Body of pancreas (tissue), 4 donors: ENCODE measurements at regions not wholly inside any gene's neighbourhood (a gene's known extent, or its start where the extent isn't known, plus 50 kb on each side); places are given as distances from the start of the nearest gene placed in this dataset.

Experiments used
- ATAC-seq: fragments of 150-250 bp; one replicate; pipeline ENCODE4 v1.9.1; 2016
- DNase-seq, 4 donors: peaks; one replicate each; pipeline ENCODE4 v3.0.0-alpha.2; 2019
- H3K27ac ChIP-seq, 4 donors: fragments of 200-600 bp; sonication (generic); 1 replicate in 3 of 4; 2 replicates in 1 of 4; pipeline versions ENCODE4 v1.5.1 to v1.6.1; 2016 to 2019; ENCODE audit warnings: mild to moderate bottlenecking in 1 of 4, mixed read lengths in 1 of 4, moderate library complexity in 1 of 4
- H3K27me3 ChIP-seq, 2 donors: fragments of 200-600 bp; sonication (generic); one replicate each; pipeline ENCODE4 v1.6.0; 2016; ENCODE audit warnings: mild to moderate bottlenecking in 1 of 2
- H3K36me3 ChIP-seq, 2 donors: fragments of 200-600 bp; sonication (generic); replicated peaks in 1 of 2; 2 replicates each; pipeline ENCODE4 v1.5.1; 2016; ENCODE audit warnings: low read depth in 2 of 2; ENCODE audit not compliant: insufficient read depth in 1 of 2
- H3K4me1 ChIP-seq: fragments of 200-600 bp; sonication (generic); one replicate; pipeline ENCODE4 v1.6.0; 2016
- H3K4me3 ChIP-seq, 2 donors: fragments of 200-600 bp; sonication (generic); 1 replicate in 1 of 2; 2 replicates in 1 of 2; pipeline ENCODE4 v1.5.1; 2016 to 2019
- H3K9me3 ChIP-seq, 3 donors: fragments of 200-600 bp; sonication (generic); 1 replicate in 2 of 3; 2 replicates in 1 of 3; pipeline ENCODE4 v1.5.1; 2016
- CTCF ChIP-seq, 7 experiments: fragments of 450-650 bp in 4 of 7; fragments of 200-600 bp in 3 of 7; sonication (generic) in 3 of 7; IDR thresholded peaks; one replicate each; pipeline ENCODE4 v1.5.1; 2016 to 2019; ENCODE audit warnings: antibody characterized with exemption in 7 of 7
- POLR2A ChIP-seq, 3 donors: fragments of 450-650 bp; IDR thresholded peaks; one replicate each; pipeline ENCODE4 v1.6.1; 2016; ENCODE audit warnings: antibody characterized with exemption in 3 of 3, mild to moderate bottlenecking in 2 of 3
- WGBS, 2 donors: methylation state at CpG; one replicate each; pipeline ENCODE4 v1.1.5; 2017; 5-methylcytosine and 5-hydroxymethylcytosine counted together
- intact Hi-C: fragments of 100-400 bp; cut with DNase I; formaldehyde crosslinking; loops from one replicate; pipeline ENCODE4 v1.15.1; 2023

DNA sequence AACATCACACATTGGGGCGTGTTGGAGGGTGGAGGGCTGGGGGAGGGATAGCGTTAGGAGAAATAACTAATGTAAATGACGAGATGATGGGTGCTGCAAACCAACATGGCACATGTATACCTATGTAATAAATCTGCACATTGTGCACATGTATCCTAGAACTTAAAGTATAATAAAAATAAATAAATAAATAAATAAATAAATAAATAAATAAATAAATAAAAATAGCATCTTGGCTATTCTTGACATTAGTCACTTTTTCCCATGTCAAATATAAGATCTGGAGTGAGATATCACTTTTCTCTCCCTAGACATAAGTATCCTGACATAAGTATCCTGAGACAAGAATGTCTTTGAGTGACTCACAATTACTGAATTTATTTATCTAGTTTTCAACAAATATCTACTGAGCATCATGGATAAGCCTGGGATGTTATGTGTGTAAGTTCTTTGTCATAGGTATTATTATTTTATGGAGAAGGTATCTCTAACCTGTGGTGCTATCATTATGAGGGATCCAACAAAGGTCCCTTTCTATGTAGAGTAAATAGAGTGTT lies 691.3 kb downstream of the SORCS1 start:
- intact Hi-C loops, result no loop called here
- no peak for DNase-seq
- no peak overlapping the region for H3K4me3 ChIP-seq
- no peak overlapping the region for H3K27ac ChIP-seq
- ATAC-seq, result no peak
- H3K9me3 ChIP-seq, result no peaks in the 10 kb centered on the region
- no peaks in the 10 kb centered on the region for H3K4me1 ChIP-seq
- no peak for TF ChIP-seq POLR2A (IDR thresholded peaks at IDR 0.05)
- H3K27me3 ChIP-seq, result no peaks in the 10 kb centered on the region
- WGBS, 2 donors, result 59 to 69% methylated on average over 3 of the region's 3 CpGs
- H3K36me3 ChIP-seq, result no peaks in the 10 kb centered on the region

DNA sequence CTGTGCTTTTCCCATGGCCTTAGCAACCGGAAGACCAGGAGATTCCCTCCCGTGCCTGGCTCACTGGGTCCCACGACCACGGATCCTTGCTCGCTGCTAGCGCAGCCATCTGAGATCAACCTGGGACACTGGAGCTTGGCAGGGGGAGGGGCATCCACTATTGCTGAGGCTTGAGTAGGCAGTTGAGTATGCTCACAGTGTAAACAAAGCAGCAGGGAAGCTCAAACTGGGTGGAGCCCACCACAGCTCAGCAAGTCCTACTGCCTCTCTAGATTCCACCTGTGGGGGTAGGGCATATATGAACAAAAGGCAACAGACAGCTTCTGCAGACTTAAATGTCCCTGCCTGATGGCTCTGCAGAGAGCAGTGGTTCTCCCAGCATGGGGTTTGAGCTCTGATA lies 697.0 kb downstream of the SORCS1 start:
- no peak overlapping the region for H3K27ac ChIP-seq
- no peaks in the 10 kb centered on the region for H3K9me3 ChIP-seq
- TF ChIP-seq CTCF (IDR thresholded peaks at IDR 0.05) (no peak), POLR2A (IDR thresholded peaks at IDR 0.05) (no peak)
- H3K27me3 ChIP-seq, result no peaks in the 10 kb centered on the region
- H3K36me3 ChIP-seq, result no peaks in the 10 kb centered on the region
- 67 to 75% methylated on average over 1 to 6 of the region's 6 CpGs for WGBS, 2 donors
- intact Hi-C loops, result no loop called here
- no peaks in the 10 kb centered on the region for H3K4me1 ChIP-seq
- no peak overlapping the region for H3K4me3 ChIP-seq
- DNase-seq (no peak), ATAC-seq (no peak)

GRCh38 chr10:106457522-106457921 lies 707.0 kb downstream of the SORCS1 start:
- H3K36me3 ChIP-seq, result no peaks in the 10 kb centered on the region
- ATAC-seq, result no peak
- no peak for TF ChIP-seq CTCF (IDR thresholded peaks at IDR 0.05)
- no peak for TF ChIP-seq POLR2A (IDR thresholded peaks at IDR 0.05)
- H3K4me3 ChIP-seq, result no peak overlapping the region
- no peaks in the 10 kb centered on the region for H3K4me1 ChIP-seq
- H3K27me3 ChIP-seq, result no peaks in the 10 kb centered on the region
- intact Hi-C loops, result no loop called here
- WGBS, 2 donors, result 64 to 66% methylated on average over 3 of the region's 3 CpGs
- no peaks in the 10 kb centered on the region for H3K9me3 ChIP-seq
- H3K27ac ChIP-seq, result no peak overlapping the region
- no peak for DNase-seq

- Histone ChIP-seq H3K36me3 (no peaks in the 10 kb centered on the region), H3K4me3 (no peak overlapping the region), H3K27me3 (no peaks in the 10 kb centered on the region), H3K27ac (no peak overlapping the region), H3K9me3 (no peaks in the 10 kb centered on the region), H3K4me1 (no peaks in the 10 kb centered on the region)
- TF ChIP-seq POLR2A (IDR thresholded peaks at IDR 0.05) (no peak), CTCF (IDR thresholded peaks at IDR 0.05) (no peak)
- intact Hi-C loops, result no loop called here
- ATAC-seq (no peak), DNase-seq (no peak)
- 16 to 22% methylated on average over 3 of the region's 3 CpGs for WGBS, 2 donors
Measured at GRCh38 chr10:106454233-106454632, 710.3 kb downstream of the SORCS1 start.

GRCh38 chr10:106450966-106451365 lies 713.5 kb downstream of the SORCS1 start:
- no peak for ATAC-seq
- intact Hi-C loops, result no loop called here
- Histone ChIP-seq H3K36me3 (no peaks in the 10 kb centered on the region), H3K9me3 (no peaks in the 10 kb centered on the region), H3K4me1 (no peaks in the 10 kb centered on the region), H3K27me3 (no peaks in the 10 kb centered on the region), H3K27ac (no peak overlapping the region), H3K4me3 (no peak overlapping the region)
- TF ChIP-seq CTCF (IDR thresholded peaks at IDR 0.05), result no peak
- TF ChIP-seq POLR2A (IDR thresholded peaks at IDR 0.05), result no peak
- WGBS, 2 donors, result 39 to 42% methylated on average over 1 of the region's 1 CpG
- DNase-seq, result no peak
